ENCODE measurements at regions not wholly inside any gene's neighbourhood (a gene's known extent, or its start where the extent isn't known, plus 50 kb on each side); places are given as distances from the start of the nearest gene placed in this dataset.

GRCh38 chr5:133714161-133714915, 102.0 kb upstream of the FSTL4 start:
- H3K9ac ChIP-seq (ENCODE audit: low read depth, low read length, poor library complexity), result no peak overlapping the region
- H3K4me2 ChIP-seq (ENCODE audit: insufficient read depth, low read length, poor library complexity, severe bottlenecking), result no peak overlapping the region
- H2AK5ac ChIP-seq (ENCODE audit: low read depth, low read length), result no peak overlapping the region
- no peak overlapping the region for H3K14ac ChIP-seq (ENCODE audit: low read length)
- no peak overlapping the region for H3K18ac ChIP-seq (ENCODE audit: low read length)
- no peaks in the 10 kb centered on the region for H3K27me3 ChIP-seq (ENCODE audit: control insufficient read depth in 3 of 3, insufficient read depth in 3 of 3, low read depth in 1 of 3, low read length in 3 of 3)
- H3K27ac ChIP-seq (replicated peaks; ENCODE audit: low read length), result no peak overlapping the region
- H3K9me3 ChIP-seq (replicated peaks in 1 of 2; ENCODE audit: control insufficient read depth in 2 of 2, insufficient read depth in 1 of 2, low read depth in 1 of 2, low read length in 2 of 2), result no peaks in the 10 kb centered on the region
- DNase-seq (ENCODE audit: low spot score), result no peak
- no peak overlapping the region for H2BK15ac ChIP-seq (ENCODE audit: low read length)
- no peak overlapping the region for H2BK120ac ChIP-seq (ENCODE audit: low read depth, low read length)
- WGBS, 2 donors (ENCODE audit: extremely low coverage in 2 of 2, insufficient read length in 2 of 2, insufficient replicate concordance in 1 of 2), result no CpG with 5 or more reads among the region's 12 CpGs
- H2BK5ac ChIP-seq (ENCODE audit: low read length), result no peak overlapping the region
- H4K8ac ChIP-seq (ENCODE audit: low read depth, low read length), result no peak overlapping the region
- no peak overlapping the region for H2BK12ac ChIP-seq (ENCODE audit: low read length)
- H3K36me3 ChIP-seq (replicated peaks in 1 of 2; ENCODE audit: control insufficient read depth in 2 of 2, insufficient read depth in 2 of 2, low read length in 2 of 2), result no peaks in the 10 kb centered on the region
- H4K91ac ChIP-seq (ENCODE audit: low read depth, low read length, poor library complexity), result no peak overlapping the region
- H3K23ac ChIP-seq (ENCODE audit: low read depth, low read length, poor library complexity), result no peak overlapping the region
- H3K4ac ChIP-seq (ENCODE audit: low read length), result no peak overlapping the region
- H2AFZ ChIP-seq (ENCODE audit: low read length), result no peak overlapping the region
- no peaks in the 10 kb centered on the region for H3K79me1 ChIP-seq (ENCODE audit: low read depth, low read length)
- H3K4me3 ChIP-seq (ENCODE audit: low read length in 2 of 2), result no peak overlapping the region
- H3K4me1 ChIP-seq (ENCODE audit: control insufficient read depth in 2 of 2, insufficient read depth in 1 of 2, low read depth in 1 of 2, low read length in 2 of 2), result no peaks in the 10 kb centered on the region

DNA sequence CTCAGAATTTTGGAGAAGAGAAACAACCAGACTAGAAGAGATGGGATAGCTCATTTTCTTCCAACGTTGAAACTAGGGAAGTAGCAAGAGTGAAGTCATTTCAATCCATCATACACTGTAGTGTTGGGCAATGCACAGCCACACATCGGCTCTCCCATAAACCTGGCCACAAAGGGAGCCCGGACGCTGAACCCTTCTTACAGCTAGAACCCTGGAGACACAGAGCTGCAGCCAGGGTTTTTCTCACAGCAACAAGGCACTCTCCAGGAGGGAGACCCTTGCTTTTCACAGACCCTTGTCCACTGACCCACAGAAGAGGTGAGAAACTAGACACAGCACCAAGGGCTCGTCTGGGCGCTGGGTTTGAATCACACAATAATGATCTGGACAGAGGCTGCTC, 101.4 kb upstream of the FSTL4 start:
- Histone ChIP-seq H2BK12ac (ENCODE audit: low read length) (no peak overlapping the region), H3K9ac (ENCODE audit: low read depth, low read length, poor library complexity) (no peak overlapping the region), H2BK5ac (ENCODE audit: low read length) (no peak overlapping the region), H3K23ac (ENCODE audit: low read depth, low read length, poor library complexity) (no peak overlapping the region), H2AFZ (ENCODE audit: low read length) (no peak overlapping the region), H2BK120ac (ENCODE audit: low read depth, low read length) (no peak overlapping the region), H2AK5ac (ENCODE audit: low read depth, low read length) (no peak overlapping the region), H3K14ac (ENCODE audit: low read length) (no peak overlapping the region), H3K18ac (ENCODE audit: low read length) (no peak overlapping the region), H3K4ac (ENCODE audit: low read length) (no peak overlapping the region), H3K4me3 (ENCODE audit: low read length in 2 of 2) (no peak overlapping the region), H2BK15ac (ENCODE audit: low read length) (no peak overlapping the region), H3K27me3 (ENCODE audit: control insufficient read depth in 3 of 3, insufficient read depth in 3 of 3, low read depth in 1 of 3, low read length in 3 of 3) (no peaks in the 10 kb centered on the region), H4K8ac (ENCODE audit: low read depth, low read length) (no peak overlapping the region), H4K91ac (ENCODE audit: low read depth, low read length, poor library complexity) (no peak overlapping the region), H3K27ac (replicated peaks; ENCODE audit: low read length) (no peak overlapping the region), H3K36me3 (replicated peaks in 1 of 2; ENCODE audit: control insufficient read depth in 2 of 2, insufficient read depth in 2 of 2, low read length in 2 of 2) (no peaks in the 10 kb centered on the region), H3K4me1 (ENCODE audit: control insufficient read depth in 2 of 2, insufficient read depth in 1 of 2, low read depth in 1 of 2, low read length in 2 of 2) (no peaks in the 10 kb centered on the region), H3K4me2 (ENCODE audit: insufficient read depth, low read length, poor library complexity, severe bottlenecking) (no peak overlapping the region), H3K9me3 (replicated peaks in 1 of 2; ENCODE audit: control insufficient read depth in 2 of 2, insufficient read depth in 1 of 2, low read depth in 1 of 2, low read length in 2 of 2) (no peaks in the 10 kb centered on the region), H3K79me1 (ENCODE audit: low read depth, low read length) (no peaks in the 10 kb centered on the region)
- DNase-seq (ENCODE audit: low spot score), result no peak
- no CpG with 5 or more reads among the region's 6 CpGs for WGBS, 2 donors (ENCODE audit: extremely low coverage in 2 of 2, insufficient read length in 2 of 2, insufficient replicate concordance in 1 of 2)

- H3K14ac ChIP-seq (ENCODE audit: low read length), result no peak overlapping the region
- DNase-seq (ENCODE audit: low spot score), result no peak
- H2BK5ac ChIP-seq (ENCODE audit: low read length), result no peak overlapping the region
- no peak overlapping the region for H3K18ac ChIP-seq (ENCODE audit: low read length)
- no peak overlapping the region for H3K4me3 ChIP-seq (ENCODE audit: low read length in 2 of 2)
- no peaks in the 10 kb centered on the region for H3K36me3 ChIP-seq (replicated peaks in 1 of 2; ENCODE audit: control insufficient read depth in 2 of 2, insufficient read depth in 2 of 2, low read length in 2 of 2)
- H3K79me1 ChIP-seq (ENCODE audit: low read depth, low read length), result no peaks in the 10 kb centered on the region
- no peak overlapping the region for H3K4ac ChIP-seq (ENCODE audit: low read length)
- H2AFZ ChIP-seq (ENCODE audit: low read length), result no peak overlapping the region
- no peak overlapping the region for H2AK5ac ChIP-seq (ENCODE audit: low read depth, low read length)
- H2BK120ac ChIP-seq (ENCODE audit: low read depth, low read length), result no peak overlapping the region
- no peak overlapping the region for H3K9ac ChIP-seq (ENCODE audit: low read depth, low read length, poor library complexity)
- no peak overlapping the region for H4K8ac ChIP-seq (ENCODE audit: low read depth, low read length)
- H2BK15ac ChIP-seq (ENCODE audit: low read length), result no peak overlapping the region
- H3K9me3 ChIP-seq (replicated peaks in 1 of 2; ENCODE audit: control insufficient read depth in 2 of 2, insufficient read depth in 1 of 2, low read depth in 1 of 2, low read length in 2 of 2), result no peaks in the 10 kb centered on the region
- no peak overlapping the region for H3K23ac ChIP-seq (ENCODE audit: low read depth, low read length, poor library complexity)
- no peaks in the 10 kb centered on the region for H3K4me1 ChIP-seq (ENCODE audit: control insufficient read depth in 2 of 2, insufficient read depth in 1 of 2, low read depth in 1 of 2, low read length in 2 of 2)
- H3K4me2 ChIP-seq (ENCODE audit: insufficient read depth, low read length, poor library complexity, severe bottlenecking), result no peak overlapping the region
- H3K27me3 ChIP-seq (ENCODE audit: control insufficient read depth in 3 of 3, insufficient read depth in 3 of 3, low read depth in 1 of 3, low read length in 3 of 3), result no peaks in the 10 kb centered on the region
- H4K91ac ChIP-seq (ENCODE audit: low read depth, low read length, poor library complexity), result no peak overlapping the region
- no peak overlapping the region for H3K27ac ChIP-seq (replicated peaks; ENCODE audit: low read length)
- H2BK12ac ChIP-seq (ENCODE audit: low read length), result no peak overlapping the region
These were observed 100.9 kb upstream of the FSTL4 start for GRCh38 chr5:133713209-133713608.

- no peak overlapping the region for H4K8ac ChIP-seq (ENCODE audit: low read depth, low read length)
- H3K4me1 ChIP-seq (ENCODE audit: control insufficient read depth in 2 of 2, insufficient read depth in 1 of 2, low read depth in 1 of 2, low read length in 2 of 2), result no peaks in the 10 kb centered on the region
- no peaks in the 10 kb centered on the region for H3K36me3 ChIP-seq (replicated peaks in 1 of 2; ENCODE audit: control insufficient read depth in 2 of 2, insufficient read depth in 2 of 2, low read length in 2 of 2)
- no peak overlapping the region for H3K14ac ChIP-seq (ENCODE audit: low read length)
- H2BK12ac ChIP-seq (ENCODE audit: low read length), result no peak overlapping the region
- no peak overlapping the region for H3K27ac ChIP-seq (replicated peaks; ENCODE audit: low read length)
- H3K9me3 ChIP-seq (replicated peaks in 1 of 2; ENCODE audit: control insufficient read depth in 2 of 2, insufficient read depth in 1 of 2, low read depth in 1 of 2, low read length in 2 of 2), result no peaks in the 10 kb centered on the region
- H2BK15ac ChIP-seq (ENCODE audit: low read length), result no peak overlapping the region
- no peak overlapping the region for H2AK5ac ChIP-seq (ENCODE audit: low read depth, low read length)
- H3K18ac ChIP-seq (ENCODE audit: low read length), result no peak overlapping the region
- H2BK5ac ChIP-seq (ENCODE audit: low read length), result no peak overlapping the region
- WGBS, 2 donors (ENCODE audit: extremely low coverage in 2 of 2, insufficient read length in 2 of 2, insufficient replicate concordance in 1 of 2), result no CpG with 5 or more reads among the region's 7 CpGs
- H3K4ac ChIP-seq (ENCODE audit: low read length), result no peak overlapping the region
- no peak overlapping the region for H3K23ac ChIP-seq (ENCODE audit: low read depth, low read length, poor library complexity)
- no peak for DNase-seq (ENCODE audit: low spot score)
- no peak overlapping the region for H3K9ac ChIP-seq (ENCODE audit: low read depth, low read length, poor library complexity)
- H3K79me1 ChIP-seq (ENCODE audit: low read depth, low read length), result no peaks in the 10 kb centered on the region
- H2AFZ ChIP-seq (ENCODE audit: low read length), result no peak overlapping the region
- no peaks in the 10 kb centered on the region for H3K27me3 ChIP-seq (ENCODE audit: control insufficient read depth in 3 of 3, insufficient read depth in 3 of 3, low read depth in 1 of 3, low read length in 3 of 3)
- H3K4me3 ChIP-seq (ENCODE audit: low read length in 2 of 2), result no peak overlapping the region
- H4K91ac ChIP-seq (ENCODE audit: low read depth, low read length, poor library complexity), result no peak overlapping the region
- no peak overlapping the region for H3K4me2 ChIP-seq (ENCODE audit: insufficient read depth, low read length, poor library complexity, severe bottlenecking)
- H2BK120ac ChIP-seq (ENCODE audit: low read depth, low read length), result no peak overlapping the region
These were observed 100.2 kb upstream of the FSTL4 start for GRCh38 chr5:133712562-133712961.
